ENCODE measurements at regions not wholly inside any gene's neighbourhood (a gene's known extent, or its start where the extent isn't known, plus 50 kb on each side); places are given as distances from the start of the nearest gene placed in this dataset.

- no peak for DNase-seq (ENCODE audit: low read depth)
- no peak for TF ChIP-seq CTCF (IDR thresholded peaks at IDR 0.05; ENCODE audit: insufficient read depth, low read length)
- H3K4me3 ChIP-seq (ENCODE audit: low read depth, low read length), result no peak overlapping the region
Observed at GRCh38 chr2:208620487-208620978, 213.9 kb downstream of the PTH2R start.

GRCh38 chr2:208627110-208627884 is 220.7 kb downstream of the PTH2R start:
- DNase-seq (ENCODE audit: low read depth), result no peak
- no peak for TF ChIP-seq CTCF (IDR thresholded peaks at IDR 0.05; ENCODE audit: insufficient read depth, low read length)
- no peak overlapping the region for H3K4me3 ChIP-seq (ENCODE audit: low read depth, low read length)

- H3K4me3 ChIP-seq (ENCODE audit: low read depth, low read length), result no peak overlapping the region
- TF ChIP-seq CTCF (IDR thresholded peaks at IDR 0.05; ENCODE audit: insufficient read depth, low read length), result no peak
- no peak for DNase-seq (ENCODE audit: low read depth)
Observed at GRCh38 chr2:208627916-208628315, 221.3 kb downstream of the PTH2R start.

GRCh38 chr2:208638059-208638458 is 231.5 kb downstream of the PTH2R start:
- no peak for DNase-seq (ENCODE audit: low read depth)
- no peak for TF ChIP-seq CTCF (IDR thresholded peaks at IDR 0.05; ENCODE audit: insufficient read depth, low read length)
- H3K4me3 ChIP-seq (ENCODE audit: low read depth, low read length), result no peak overlapping the region

GRCh38 chr2:208642125-208642779 is 235.7 kb downstream of the PTH2R start:
- no peak for TF ChIP-seq CTCF (IDR thresholded peaks at IDR 0.05; ENCODE audit: insufficient read depth, low read length)
- no peak overlapping the region for H3K4me3 ChIP-seq (ENCODE audit: low read depth, low read length)
- DNase-seq (ENCODE audit: low read depth), result no peak

- DNase-seq (ENCODE audit: low read depth), result no peak
- no peak overlapping the region for H3K4me3 ChIP-seq (ENCODE audit: low read depth, low read length)
- TF ChIP-seq CTCF (IDR thresholded peaks at IDR 0.05; ENCODE audit: insufficient read depth, low read length), result no peak
Observed at GRCh38 chr2:208643145-208643544, 236.6 kb downstream of the PTH2R start.

All from fibroblast of the aortic adventitia (primary cell).